ENCODE measurements at regions not wholly inside any gene's neighbourhood (a gene's known extent, or its start where the extent isn't known, plus 50 kb on each side); places are given as distances from the start of the nearest gene placed in this dataset.

DNA sequence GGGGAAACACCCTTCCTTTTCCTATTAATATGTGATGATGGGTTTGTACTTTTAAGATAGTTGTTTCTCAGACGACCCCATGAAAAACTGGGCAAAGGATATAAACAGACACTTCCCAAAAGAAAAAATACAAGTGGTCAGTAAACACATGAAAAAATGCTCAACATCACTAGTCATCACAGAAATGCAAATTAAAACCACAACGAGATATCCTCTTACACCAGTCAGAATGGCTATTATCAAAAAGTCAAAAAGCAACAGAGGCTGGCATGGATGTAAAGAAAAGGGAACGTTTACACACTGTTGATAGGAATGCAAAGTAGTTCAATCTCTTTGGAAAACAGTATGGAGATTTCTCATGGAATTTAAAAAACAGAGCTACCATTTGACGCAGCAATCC is 111.4 kb upstream of the ZEB1 start:
- TF ChIP-seq, protein P1, sequence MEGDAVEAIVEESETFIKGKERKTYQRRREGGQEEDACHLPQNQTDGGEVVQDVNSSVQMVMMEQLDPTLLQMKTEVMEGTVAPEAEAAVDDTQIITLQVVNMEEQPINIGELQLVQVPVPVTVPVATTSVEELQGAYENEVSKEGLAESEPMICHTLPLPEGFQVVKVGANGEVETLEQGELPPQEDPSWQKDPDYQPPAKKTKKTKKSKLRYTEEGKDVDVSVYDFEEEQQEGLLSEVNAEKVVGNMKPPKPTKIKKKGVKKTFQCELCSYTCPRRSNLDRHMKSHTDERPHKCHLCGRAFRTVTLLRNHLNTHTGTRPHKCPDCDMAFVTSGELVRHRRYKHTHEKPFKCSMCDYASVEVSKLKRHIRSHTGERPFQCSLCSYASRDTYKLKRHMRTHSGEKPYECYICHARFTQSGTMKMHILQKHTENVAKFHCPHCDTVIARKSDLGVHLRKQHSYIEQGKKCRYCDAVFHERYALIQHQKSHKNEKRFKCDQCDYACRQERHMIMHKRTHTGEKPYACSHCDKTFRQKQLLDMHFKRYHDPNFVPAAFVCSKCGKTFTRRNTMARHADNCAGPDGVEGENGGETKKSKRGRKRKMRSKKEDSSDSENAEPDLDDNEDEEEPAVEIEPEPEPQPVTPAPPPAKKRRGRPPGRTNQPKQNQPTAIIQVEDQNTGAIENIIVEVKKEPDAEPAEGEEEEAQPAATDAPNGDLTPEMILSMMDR (IDR thresholded peaks at IDR 0.05), result no peak
- no peak for TF ChIP-seq ZFX (IDR thresholded peaks at IDR 0.05; ENCODE audit: borderline replicate concordance)

Data from 22Rv1 (cell line).